H9 (cell line): ENCODE measurements at regions not wholly inside any gene's neighbourhood (a gene's known extent, or its start where the extent isn't known, plus 50 kb on each side); places are given as distances from the start of the nearest gene placed in this dataset.

Experiments used
- DNase-seq: peaks from one replicate; pipeline ENCODE4 v3.0.0-alpha.2; 2017
- H2AFZ ChIP-seq: one replicate; pipeline ENCODE4 v1.6.1; 2013; ENCODE audit warnings: mild to moderate bottlenecking, low read length, control low read depth, moderate library complexity
- H2AK5ac ChIP-seq: 2 replicates; pipeline ENCODE4 v1.6.1; 2013; ENCODE audit warnings: low read length, control low read depth, mixed read lengths; ENCODE audit not compliant: insufficient read length
- H2BK120ac ChIP-seq: one replicate; pipeline ENCODE4 v1.6.1; 2013; ENCODE audit warnings: low read depth, mild to moderate bottlenecking, low read length, control low read depth, inconsistent platforms; ENCODE audit not compliant: poor library complexity, severe bottlenecking
- H2BK12ac ChIP-seq: 2 replicates; pipeline ENCODE4 v1.6.1; 2013; ENCODE audit warnings: low read length, control low read depth, mixed read lengths, low read depth; ENCODE audit not compliant: insufficient read length
- H2BK15ac ChIP-seq: 2 replicates; pipeline ENCODE4 v1.6.1; 2013; ENCODE audit warnings: low read depth, low read length, control low read depth
- H2BK20ac ChIP-seq: one replicate; pipeline ENCODE4 v1.6.1; 2013; ENCODE audit warnings: low read depth, mild to moderate bottlenecking, low read length, control low read depth, inconsistent platforms; ENCODE audit not compliant: poor library complexity, severe bottlenecking
- H2BK5ac ChIP-seq: 2 replicates; pipeline ENCODE4 v1.6.1; 2013; ENCODE audit warnings: low read length, control low read depth, mixed read lengths; ENCODE audit not compliant: insufficient read length
- H3K14ac ChIP-seq: 2 replicates; pipeline ENCODE4 v1.6.1; 2013; ENCODE audit warnings: low read length, control low read depth; ENCODE audit not compliant: insufficient read depth
- H3K18ac ChIP-seq: 2 replicates; pipeline ENCODE4 v1.6.1; 2013; ENCODE audit warnings: low read depth, mild to moderate bottlenecking, mixed read lengths, low read length, control low read depth; ENCODE audit not compliant: insufficient read length
- H3K23ac ChIP-seq: 2 replicates; pipeline ENCODE4 v1.6.1; 2013; ENCODE audit warnings: low read length, control low read depth, mixed read lengths, low read depth; ENCODE audit not compliant: insufficient read length
- H3K23me2 ChIP-seq: 2 replicates; pipeline ENCODE4 v1.6.1; 2013; ENCODE audit warnings: low read depth, mild to moderate bottlenecking, mixed read lengths, low read length, control low read depth; ENCODE audit not compliant: insufficient read length, poor library complexity, severe bottlenecking
- H3K27ac ChIP-seq: 2 replicates; pipeline ENCODE4 v1.5.1; 2013; ENCODE audit warnings: low read length, control low read depth, mixed read lengths, low read depth; ENCODE audit not compliant: insufficient read length
- H3K27me3 ChIP-seq: 2 replicates; pipeline ENCODE4 v1.6.1; 2013; ENCODE audit warnings: low read length, control low read depth, inconsistent platforms; ENCODE audit not compliant: insufficient read depth
- H3K4ac ChIP-seq: 2 replicates; pipeline ENCODE4 v1.6.1; 2013; ENCODE audit warnings: low read depth, mild to moderate bottlenecking, control low read depth, inconsistent platforms, low read length, moderate library complexity
- H3K4me1 ChIP-seq: 2 replicates; pipeline ENCODE4 v1.6.1; 2013; ENCODE audit warnings: low read length, control low read depth, inconsistent platforms; ENCODE audit not compliant: insufficient read depth
- H3K4me2 ChIP-seq: 2 replicates; pipeline ENCODE4 v1.6.1; 2013; ENCODE audit warnings: low read length, control low read depth, mixed read lengths; ENCODE audit not compliant: insufficient read length, insufficient read depth
- H3K56ac ChIP-seq: 2 replicates; pipeline ENCODE4 v1.6.1; 2013; ENCODE audit warnings: low read depth, mild to moderate bottlenecking, mixed read lengths, low read length, control low read depth; ENCODE audit not compliant: insufficient read length
- H3K79me1 ChIP-seq: 2 replicates; pipeline ENCODE4 v1.6.1; 2013; ENCODE audit warnings: low read depth, mild to moderate bottlenecking, moderate library complexity, low read length, control low read depth, inconsistent platforms; ENCODE audit not compliant: insufficient read depth, poor library complexity, severe bottlenecking
- H3K79me2 ChIP-seq: 2 replicates; pipeline ENCODE4 v1.6.1; 2013; ENCODE audit warnings: low read length, control low read depth, inconsistent platforms; ENCODE audit not compliant: insufficient read depth
- H3K9ac ChIP-seq: 2 replicates; pipeline ENCODE4 v1.6.1; 2013; ENCODE audit warnings: low read length, control low read depth, mixed read lengths; ENCODE audit not compliant: insufficient read length; ENCODE audit errors: extremely low read depth
- H3K9me3 ChIP-seq: one replicate; pipeline ENCODE4 v1.6.1; 2013; ENCODE audit warnings: low read depth, low read length, inconsistent platforms; ENCODE audit not compliant: control insufficient read depth
- H3T11ph ChIP-seq: one replicate; pipeline ENCODE4 v1.6.1; 2013; ENCODE audit warnings: mild to moderate bottlenecking, low read length, control low read depth, inconsistent platforms
- H4K20me1 ChIP-seq: one replicate; pipeline ENCODE4 v1.6.1; 2013; ENCODE audit not compliant: control insufficient read depth, insufficient read length, insufficient read depth
- H4K5ac ChIP-seq: 2 replicates; pipeline ENCODE4 v1.6.1; 2013; ENCODE audit warnings: low read depth, mild to moderate bottlenecking, mixed read lengths, low read length, control low read depth; ENCODE audit not compliant: insufficient read length
- H4K8ac ChIP-seq: replicated peaks from 2 replicates; pipeline ENCODE4 v1.6.1; 2013; ENCODE audit warnings: low read length, control low read depth, mixed read lengths, low read depth; ENCODE audit not compliant: insufficient read length
- H4K91ac ChIP-seq: 2 replicates; pipeline ENCODE4 v1.6.1; 2013; ENCODE audit warnings: low read depth, mild to moderate bottlenecking, moderate library complexity, mixed read lengths, low read length, control low read depth; ENCODE audit not compliant: insufficient read length
- H3K27ac Mint-ChIP-seq, 3 experiments: 2 replicates in 2 of 3; 3 replicates in 1 of 3; pipeline ENCODE4 v1.8.0; 2020 to 2021; ENCODE audit warnings: mixed read lengths in 3 of 3, mild to moderate bottlenecking in 1 of 3, moderate library complexity in 1 of 3
- H3K27me3 Mint-ChIP-seq: 2 replicates; pipeline ENCODE4 v1.8.0; 2021; ENCODE audit warnings: low read depth, mild to moderate bottlenecking, moderate library complexity, mixed read lengths
- H3K36me3 Mint-ChIP-seq, 3 experiments: 2 replicates in 2 of 3; 3 replicates in 1 of 3; pipeline ENCODE4 v1.8.0; 2020 to 2021; ENCODE audit warnings: low read depth in 3 of 3, mixed read lengths in 3 of 3; ENCODE audit not compliant: insufficient read depth in 1 of 3
- H3K4me1 Mint-ChIP-seq, 2 experiments: 2 replicates each; pipeline ENCODE4 v1.8.0; 2020; ENCODE audit warnings: mixed read lengths in 2 of 2
- H3K4me3 Mint-ChIP-seq, 2 experiments: 2 replicates in 1 of 2; 3 replicates in 1 of 2; pipeline ENCODE4 v1.8.0; 2020 to 2021; ENCODE audit warnings: mild to moderate bottlenecking in 2 of 2, mixed read lengths in 2 of 2, moderate library complexity in 1 of 2
- H3K9me3 Mint-ChIP-seq, 2 experiments: 2 replicates in 1 of 2; 3 replicates in 1 of 2; pipeline ENCODE4 v1.8.0; 2020; ENCODE audit warnings: mild to moderate bottlenecking in 2 of 2, mixed read lengths in 2 of 2, moderate library complexity in 1 of 2
- CTCF ChIP-seq: fragments of 200-600 bp; sonication (generic); conservative IDR thresholded peaks from 3 replicates; pipeline ENCODE4 v1.8.0; 2021; ENCODE audit warnings: antibody characterized with exemption, mild to moderate bottlenecking
- WGBS: extraction: QIAGEN DNeasy Blood & Tissue Kit; methylation state at CpG from one replicate; pipeline ENCODE4 v1.1.7; 2013; ENCODE audit warnings: missing lambda C conversion rate, low lambda C conversion rate, mixed read lengths; ENCODE audit not compliant: insufficient read length; ENCODE audit errors: extremely low coverage; 5-methylcytosine and 5-hydroxymethylcytosine counted together

GRCh38 chr2:83595121-83595690 lies 863.9 kb downstream of the SUCLG1 start:
- Histone ChIP-seq H3K18ac (no peak overlapping the region), H3K14ac (no peak overlapping the region), H3K9ac (no peak overlapping the region), H2BK120ac (no peak overlapping the region), H4K8ac (no peak overlapping the region), H3K56ac (no peak overlapping the region), H2BK15ac (no peak overlapping the region), H2BK5ac (no peak overlapping the region), H3K4ac (no peak overlapping the region), H3K27ac (no peak overlapping the region), H3T11ph (no peak overlapping the region), H3K23me2 (no peaks in the 10 kb centered on the region), H2BK20ac (no peak overlapping the region), H4K20me1 (no peaks in the 10 kb centered on the region), H3K79me2 (no peaks in the 10 kb centered on the region), H3K4me2 (no peak overlapping the region), H4K91ac (no peak overlapping the region), H2AFZ (no peak overlapping the region), H3K9me3 (no peaks in the 10 kb centered on the region), H3K27me3 (no peaks in the 10 kb centered on the region), H2BK12ac (no peak overlapping the region), H4K5ac (no peak overlapping the region), H3K79me1 (no peaks in the 10 kb centered on the region), H3K4me1 (no peaks in the 10 kb centered on the region), H2AK5ac (no peak overlapping the region), H3K23ac (no peak overlapping the region)
- Mint-ChIP-seq H3K27ac (no peak overlapping the region), H3K36me3 (peaks cover 6 to 8% (median 7%) of the 10 kb centered on the region in 3 experiments; a peak in 6 of 7 replicates), H3K4me3 (no peak overlapping the region), H3K9me3 (peaks cover 6 to 7% of the 10 kb centered on the region in 2 experiments; a peak in 4 of 5 replicates), H3K4me1 (peaks cover 0 to 2% of the 10 kb centered on the region in 2 experiments; a peak in 2 of 4 replicates), H3K27me3 (no peaks in the 10 kb centered on the region)
- WGBS: no CpG with 5 or more reads among the region's 2 CpGs
- DNase-seq: no peak
- no peak for TF ChIP-seq CTCF
